GM23338 (cell line): ENCODE measurements at regions not wholly inside any gene's neighbourhood (a gene's known extent, or its start where the extent isn't known, plus 50 kb on each side); places are given as distances from the start of the nearest gene placed in this dataset.

Experiments used
- CREB1 ChIP-seq: fragments of 250-450 bp; sonication (Bioruptor Pico); IDR thresholded peaks from 2 replicates; pipeline ENCODE4 v1.5.0; 2020; ENCODE audit warnings: low read depth, mild to moderate bottlenecking, moderate library complexity
- EZH2 ChIP-seq: fragments of 200-600 bp; sonication (generic); IDR thresholded peaks from one replicate; pipeline ENCODE4 v1.8.0; 2017; ENCODE audit warnings: antibody characterized with exemption, mild to moderate bottlenecking, low read depth; ENCODE audit not compliant: unreplicated experiment
- EZH2phosphoT487 ChIP-seq: fragments of 200-600 bp; sonication (generic); IDR thresholded peaks from one replicate; pipeline ENCODE4 v1.8.1; 2018; ENCODE audit warnings: antibody characterized with exemption; ENCODE audit not compliant: unreplicated experiment
- JUNB ChIP-seq: IDR thresholded peaks from one replicate; pipeline ENCODE4 v1.6.1; 2016; ENCODE audit warnings: antibody characterized with exemption; ENCODE audit not compliant: unreplicated experiment
- NANOG ChIP-seq: IDR thresholded peaks from 2 replicates; pipeline ENCODE4 v1.6.1; 2016; ENCODE audit warnings: antibody characterized with exemption, borderline replicate concordance
- POLR2AphosphoS5 ChIP-seq: IDR thresholded peaks from 2 replicates; pipeline ENCODE4 v1.6.1; 2016; ENCODE audit warnings: antibody characterized with exemption, low read depth
- STAT1 ChIP-seq: IDR thresholded peaks from one replicate; pipeline ENCODE4 v1.6.1; 2016; ENCODE audit warnings: antibody characterized with exemption; ENCODE audit not compliant: unreplicated experiment
- ZNF331 ChIP-seq: fragments of 250-450 bp; sonication (Bioruptor Pico); IDR thresholded peaks from 2 replicates; pipeline ENCODE4 v1.5.0; 2020; ENCODE audit warnings: low read depth, mild to moderate bottlenecking, moderate library complexity
- TF ChIP-seq, protein P1 (sequence below), 2 experiments: fragments of 200-600 bp in 1 of 2; sonication (generic) in 1 of 2; conservative IDR thresholded peaks; 2 replicates each; pipeline versions ENCODE4 v1.5.1 to v1.6.1; 2016 to 2017; ENCODE audit warnings: antibody characterized with exemption in 2 of 2, low read depth in 2 of 2, mild to moderate bottlenecking in 2 of 2, moderate library complexity in 1 of 2
- TF ChIP-seq, protein P2 (sequence below): IDR thresholded peaks from one replicate; pipeline ENCODE4 v1.6.1; 2018; ENCODE audit warnings: antibody characterized with exemption; ENCODE audit not compliant: unreplicated experiment
- TF ChIP-seq, protein P3 (sequence below): IDR thresholded peaks from 2 replicates; pipeline ENCODE4 v1.6.1; 2016; ENCODE audit warnings: antibody characterized with exemption
- TF ChIP-seq, protein P4 (sequence below): fragments of 250-450 bp; sonication (Bioruptor Pico); IDR thresholded peaks from 2 replicates; pipeline ENCODE4 v1.5.0; 2020; ENCODE audit warnings: mild to moderate bottlenecking, moderate library complexity

DNA sequence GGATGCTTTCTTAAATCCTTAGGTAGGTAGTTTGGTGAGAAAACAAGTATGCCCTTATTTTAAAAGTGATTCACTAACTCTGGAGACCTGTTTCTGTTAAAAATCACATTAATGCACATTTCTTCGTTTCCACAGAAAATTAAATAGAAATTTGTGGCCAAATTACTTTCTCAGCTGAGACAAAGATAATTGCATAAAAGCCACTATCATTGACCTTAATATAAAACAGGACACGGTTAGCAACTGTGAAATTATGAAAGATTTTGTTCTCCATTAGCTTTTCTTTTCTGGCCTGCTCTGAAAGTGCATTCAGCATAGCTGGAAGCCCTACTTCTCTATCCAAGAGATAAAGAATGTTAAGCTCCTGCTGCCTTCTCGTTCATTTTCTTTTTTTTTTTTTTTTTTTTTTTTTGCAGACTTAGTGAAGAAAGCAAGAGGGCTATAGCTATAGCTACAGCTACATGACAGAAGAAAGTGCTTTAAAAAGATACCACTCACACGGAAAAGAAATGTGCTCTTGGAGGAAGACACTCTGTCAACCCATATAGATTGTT lies 576.9 kb downstream of the OTOL1 start:
- TF ChIP-seq, protein P1, sequence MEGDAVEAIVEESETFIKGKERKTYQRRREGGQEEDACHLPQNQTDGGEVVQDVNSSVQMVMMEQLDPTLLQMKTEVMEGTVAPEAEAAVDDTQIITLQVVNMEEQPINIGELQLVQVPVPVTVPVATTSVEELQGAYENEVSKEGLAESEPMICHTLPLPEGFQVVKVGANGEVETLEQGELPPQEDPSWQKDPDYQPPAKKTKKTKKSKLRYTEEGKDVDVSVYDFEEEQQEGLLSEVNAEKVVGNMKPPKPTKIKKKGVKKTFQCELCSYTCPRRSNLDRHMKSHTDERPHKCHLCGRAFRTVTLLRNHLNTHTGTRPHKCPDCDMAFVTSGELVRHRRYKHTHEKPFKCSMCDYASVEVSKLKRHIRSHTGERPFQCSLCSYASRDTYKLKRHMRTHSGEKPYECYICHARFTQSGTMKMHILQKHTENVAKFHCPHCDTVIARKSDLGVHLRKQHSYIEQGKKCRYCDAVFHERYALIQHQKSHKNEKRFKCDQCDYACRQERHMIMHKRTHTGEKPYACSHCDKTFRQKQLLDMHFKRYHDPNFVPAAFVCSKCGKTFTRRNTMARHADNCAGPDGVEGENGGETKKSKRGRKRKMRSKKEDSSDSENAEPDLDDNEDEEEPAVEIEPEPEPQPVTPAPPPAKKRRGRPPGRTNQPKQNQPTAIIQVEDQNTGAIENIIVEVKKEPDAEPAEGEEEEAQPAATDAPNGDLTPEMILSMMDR (conservative IDR thresholded peaks at IDR 0.05; ENCODE audit: low read depth in 2 of 2): no peak
- no peak for TF ChIP-seq JUNB
- no peak for TF ChIP-seq POLR2AphosphoS5
- TF ChIP-seq, protein P2, sequence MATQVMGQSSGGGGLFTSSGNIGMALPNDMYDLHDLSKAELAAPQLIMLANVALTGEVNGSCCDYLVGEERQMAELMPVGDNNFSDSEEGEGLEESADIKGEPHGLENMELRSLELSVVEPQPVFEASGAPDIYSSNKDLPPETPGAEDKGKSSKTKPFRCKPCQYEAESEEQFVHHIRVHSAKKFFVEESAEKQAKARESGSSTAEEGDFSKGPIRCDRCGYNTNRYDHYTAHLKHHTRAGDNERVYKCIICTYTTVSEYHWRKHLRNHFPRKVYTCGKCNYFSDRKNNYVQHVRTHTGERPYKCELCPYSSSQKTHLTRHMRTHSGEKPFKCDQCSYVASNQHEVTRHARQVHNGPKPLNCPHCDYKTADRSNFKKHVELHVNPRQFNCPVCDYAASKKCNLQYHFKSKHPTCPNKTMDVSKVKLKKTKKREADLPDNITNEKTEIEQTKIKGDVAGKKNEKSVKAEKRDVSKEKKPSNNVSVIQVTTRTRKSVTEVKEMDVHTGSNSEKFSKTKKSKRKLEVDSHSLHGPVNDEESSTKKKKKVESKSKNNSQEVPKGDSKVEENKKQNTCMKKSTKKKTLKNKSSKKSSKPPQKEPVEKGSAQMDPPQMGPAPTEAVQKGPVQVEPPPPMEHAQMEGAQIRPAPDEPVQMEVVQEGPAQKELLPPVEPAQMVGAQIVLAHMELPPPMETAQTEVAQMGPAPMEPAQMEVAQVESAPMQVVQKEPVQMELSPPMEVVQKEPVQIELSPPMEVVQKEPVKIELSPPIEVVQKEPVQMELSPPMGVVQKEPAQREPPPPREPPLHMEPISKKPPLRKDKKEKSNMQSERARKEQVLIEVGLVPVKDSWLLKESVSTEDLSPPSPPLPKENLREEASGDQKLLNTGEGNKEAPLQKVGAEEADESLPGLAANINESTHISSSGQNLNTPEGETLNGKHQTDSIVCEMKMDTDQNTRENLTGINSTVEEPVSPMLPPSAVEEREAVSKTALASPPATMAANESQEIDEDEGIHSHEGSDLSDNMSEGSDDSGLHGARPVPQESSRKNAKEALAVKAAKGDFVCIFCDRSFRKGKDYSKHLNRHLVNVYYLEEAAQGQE: no peak
- TF ChIP-seq, protein P3, sequence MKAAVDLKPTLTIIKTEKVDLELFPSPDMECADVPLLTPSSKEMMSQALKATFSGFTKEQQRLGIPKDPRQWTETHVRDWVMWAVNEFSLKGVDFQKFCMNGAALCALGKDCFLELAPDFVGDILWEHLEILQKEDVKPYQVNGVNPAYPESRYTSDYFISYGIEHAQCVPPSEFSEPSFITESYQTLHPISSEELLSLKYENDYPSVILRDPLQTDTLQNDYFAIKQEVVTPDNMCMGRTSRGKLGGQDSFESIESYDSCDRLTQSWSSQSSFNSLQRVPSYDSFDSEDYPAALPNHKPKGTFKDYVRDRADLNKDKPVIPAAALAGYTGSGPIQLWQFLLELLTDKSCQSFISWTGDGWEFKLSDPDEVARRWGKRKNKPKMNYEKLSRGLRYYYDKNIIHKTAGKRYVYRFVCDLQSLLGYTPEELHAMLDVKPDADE: no peak
- TF ChIP-seq EZH2phosphoT487: no peak
- no peak for TF ChIP-seq EZH2
- TF ChIP-seq CREB1 (CRISPR knock-in tag): no peak
- TF ChIP-seq, protein P4, sequence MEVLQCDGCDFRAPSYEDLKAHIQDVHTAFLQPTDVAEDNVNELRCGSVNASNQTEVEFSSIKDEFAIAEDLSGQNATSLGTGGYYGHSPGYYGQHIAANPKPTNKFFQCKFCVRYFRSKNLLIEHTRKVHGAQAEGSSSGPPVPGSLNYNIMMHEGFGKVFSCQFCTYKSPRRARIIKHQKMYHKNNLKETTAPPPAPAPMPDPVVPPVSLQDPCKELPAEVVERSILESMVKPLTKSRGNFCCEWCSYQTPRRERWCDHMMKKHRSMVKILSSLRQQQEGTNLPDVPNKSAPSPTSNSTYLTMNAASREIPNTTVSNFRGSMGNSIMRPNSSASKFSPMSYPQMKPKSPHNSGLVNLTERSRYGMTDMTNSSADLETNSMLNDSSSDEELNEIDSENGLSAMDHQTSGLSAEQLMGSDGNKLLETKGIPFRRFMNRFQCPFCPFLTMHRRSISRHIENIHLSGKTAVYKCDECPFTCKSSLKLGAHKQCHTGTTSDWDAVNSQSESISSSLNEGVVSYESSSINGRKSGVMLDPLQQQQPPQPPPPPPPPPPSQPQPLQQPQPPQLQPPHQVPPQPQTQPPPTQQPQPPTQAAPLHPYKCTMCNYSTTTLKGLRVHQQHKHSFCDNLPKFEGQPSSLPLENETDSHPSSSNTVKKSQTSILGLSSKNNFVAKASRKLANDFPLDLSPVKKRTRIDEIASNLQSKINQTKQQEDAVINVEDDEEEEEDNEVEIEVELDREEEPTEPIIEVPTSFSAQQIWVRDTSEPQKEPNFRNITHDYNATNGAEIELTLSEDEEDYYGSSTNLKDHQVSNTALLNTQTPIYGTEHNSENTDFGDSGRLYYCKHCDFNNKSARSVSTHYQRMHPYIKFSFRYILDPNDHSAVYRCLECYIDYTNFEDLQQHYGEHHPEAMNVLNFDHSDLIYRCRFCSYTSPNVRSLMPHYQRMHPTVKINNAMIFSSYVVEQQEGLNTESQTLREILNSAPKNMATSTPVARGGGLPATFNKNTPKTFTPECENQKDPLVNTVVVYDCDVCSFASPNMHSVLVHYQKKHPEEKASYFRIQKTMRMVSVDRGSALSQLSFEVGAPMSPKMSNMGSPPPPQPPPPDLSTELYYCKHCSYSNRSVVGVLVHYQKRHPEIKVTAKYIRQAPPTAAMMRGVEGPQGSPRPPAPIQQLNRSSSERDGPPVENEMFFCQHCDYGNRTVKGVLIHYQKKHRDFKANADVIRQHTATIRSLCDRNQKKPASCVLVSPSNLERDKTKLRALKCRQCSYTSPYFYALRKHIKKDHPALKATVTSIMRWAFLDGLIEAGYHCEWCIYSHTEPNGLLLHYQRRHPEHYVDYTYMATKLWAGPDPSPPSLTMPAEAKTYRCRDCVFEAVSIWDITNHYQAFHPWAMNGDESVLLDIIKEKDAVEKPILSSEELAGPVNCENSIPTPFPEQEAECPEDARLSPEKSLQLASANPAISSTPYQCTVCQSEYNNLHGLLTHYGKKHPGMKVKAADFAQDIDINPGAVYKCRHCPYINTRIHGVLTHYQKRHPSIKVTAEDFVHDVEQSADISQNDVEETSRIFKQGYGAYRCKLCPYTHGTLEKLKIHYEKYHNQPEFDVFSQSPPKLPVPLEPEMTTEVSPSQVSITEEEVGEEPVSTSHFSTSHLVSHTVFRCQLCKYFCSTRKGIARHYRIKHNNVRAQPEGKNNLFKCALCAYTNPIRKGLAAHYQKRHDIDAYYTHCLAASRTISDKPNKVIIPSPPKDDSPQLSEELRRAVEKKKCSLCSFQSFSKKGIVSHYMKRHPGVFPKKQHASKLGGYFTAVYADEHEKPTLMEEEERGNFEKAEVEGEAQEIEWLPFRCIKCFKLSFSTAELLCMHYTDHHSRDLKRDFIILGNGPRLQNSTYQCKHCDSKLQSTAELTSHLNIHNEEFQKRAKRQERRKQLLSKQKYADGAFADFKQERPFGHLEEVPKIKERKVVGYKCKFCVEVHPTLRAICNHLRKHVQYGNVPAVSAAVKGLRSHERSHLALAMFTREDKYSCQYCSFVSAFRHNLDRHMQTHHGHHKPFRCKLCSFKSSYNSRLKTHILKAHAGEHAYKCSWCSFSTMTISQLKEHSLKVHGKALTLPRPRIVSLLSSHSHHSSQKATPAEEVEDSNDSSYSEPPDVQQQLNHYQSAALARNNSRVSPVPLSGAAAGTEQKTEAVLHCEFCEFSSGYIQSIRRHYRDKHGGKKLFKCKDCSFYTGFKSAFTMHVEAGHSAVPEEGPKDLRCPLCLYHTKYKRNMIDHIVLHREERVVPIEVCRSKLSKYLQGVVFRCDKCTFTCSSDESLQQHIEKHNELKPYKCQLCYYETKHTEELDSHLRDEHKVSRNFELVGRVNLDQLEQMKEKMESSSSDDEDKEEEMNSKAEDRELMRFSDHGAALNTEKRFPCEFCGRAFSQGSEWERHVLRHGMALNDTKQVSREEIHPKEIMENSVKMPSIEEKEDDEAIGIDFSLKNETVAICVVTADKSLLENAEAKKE: no peak
- TF ChIP-seq STAT1: no peak
- no peak for TF ChIP-seq ZNF331 (CRISPR knock-in tag)
- TF ChIP-seq NANOG: no peak
